Caco-2 (cell line): ENCODE measurements at regions not wholly inside any gene's neighbourhood (a gene's known extent, or its start where the extent isn't known, plus 50 kb on each side); places are given as distances from the start of the nearest gene placed in this dataset.

Source experiments
- BruUV-seq: library from RNA; stranded (reverse); fragments of 400-500 nt; replicated peaks from 2 replicates; lab custom pipeline; 2021; lab: Mats Ljungman, UMichigan
- CTCF ChIA-PET: fragments of 300-600 bp; sonication (Branson Sonifier 250); formaldehyde crosslinking; loops from one replicate; lab custom pipeline; 2022; ENCODE audit warnings: antibody characterized with exemption; lab: Charles Lee
- POLR2A ChIA-PET: fragments of 300-600 bp; sonication (Branson Sonifier 250); formaldehyde crosslinking; loops from one replicate; lab custom pipeline; 2022; ENCODE audit warnings: antibody characterized with exemption; lab: Charles Lee
- DNase-seq, 2 experiments: peaks; one replicate each; pipeline versions ENCODE4 v3.0.0 to v3.0.0-alpha.2; 2020 to 2022
- H3K27me3 ChIP-seq: replicated peaks from 2 replicates; pipeline ENCODE4 v1.6.0; 2011; ENCODE audit warnings: low read length; ENCODE audit not compliant: control insufficient read depth, insufficient read depth
- H3K36me3 ChIP-seq: 2 replicates; pipeline ENCODE4 v1.5.1; 2011; ENCODE audit warnings: low read length; ENCODE audit not compliant: control insufficient read depth, insufficient read depth
- H3K4me1 ChIP-seq: fragments of 250-450 bp; sonication (Bioruptor Pico); 2 replicates; pipeline ENCODE4 v1.5.1; 2020; ENCODE audit warnings: mild to moderate bottlenecking
- H3K4me3 ChIP-seq: 2 replicates; pipeline ENCODE4 v1.5.1; 2011; ENCODE audit warnings: low read depth, mild to moderate bottlenecking, control low read depth, low read length
- H3K9me3 ChIP-seq: fragments of 250-450 bp; sonication (Bioruptor Pico); 2 replicates; pipeline ENCODE4 v1.5.1; 2020; ENCODE audit warnings: mild to moderate bottlenecking, moderate library complexity
- H3K27ac Mint-ChIP-seq: one replicate; pipeline ENCODE4 v1.8.0; 2022; ENCODE audit warnings: mixed read lengths; ENCODE audit not compliant: unreplicated experiment
- H3K27me3 Mint-ChIP-seq: one replicate; pipeline ENCODE4 v1.8.0; 2022; ENCODE audit warnings: mixed read lengths; ENCODE audit not compliant: insufficient read depth, unreplicated experiment
- H3K36me3 Mint-ChIP-seq: one replicate; pipeline ENCODE4 v1.8.0; 2022; ENCODE audit warnings: mild to moderate bottlenecking, mixed read lengths; ENCODE audit not compliant: insufficient read depth, unreplicated experiment
- H3K4me1 Mint-ChIP-seq: one replicate; pipeline ENCODE4 v1.8.0; 2022; ENCODE audit warnings: low read depth, mixed read lengths; ENCODE audit not compliant: unreplicated experiment
- H3K4me3 Mint-ChIP-seq: one replicate; pipeline ENCODE4 v1.8.0; 2022; ENCODE audit warnings: mild to moderate bottlenecking, moderate library complexity, mixed read lengths; ENCODE audit not compliant: unreplicated experiment
- H3K9me3 Mint-ChIP-seq: one replicate; pipeline ENCODE4 v1.8.0; 2022; ENCODE audit warnings: mixed read lengths; ENCODE audit not compliant: unreplicated experiment
- CTCF ChIP-seq, 2 experiments: fragments of 200-600 bp in 1 of 2; IDR thresholded peaks; 1 replicate in 1 of 2; 2 replicates in 1 of 2; pipeline versions ENCODE4 v1.5.1 to v1.8.0; 2011 to 2022; ENCODE audit warnings: antibody characterized with exemption in 1 of 2, control low read depth in 1 of 2, inconsistent platforms in 1 of 2, low read depth in 1 of 2, low read length in 1 of 2, mild to moderate bottlenecking in 1 of 2, moderate library complexity in 1 of 2; ENCODE audit not compliant: insufficient read depth in 1 of 2, severe bottlenecking in 1 of 2, unreplicated experiment in 1 of 2
- intact Hi-C: fragments of 100-400 bp; cut with micrococcal nuclease; formaldehyde crosslinking; loops from one replicate; pipeline ENCODE4 v1.10.0; 2022; ENCODE audit not compliant: unreplicated experiment

DNA sequence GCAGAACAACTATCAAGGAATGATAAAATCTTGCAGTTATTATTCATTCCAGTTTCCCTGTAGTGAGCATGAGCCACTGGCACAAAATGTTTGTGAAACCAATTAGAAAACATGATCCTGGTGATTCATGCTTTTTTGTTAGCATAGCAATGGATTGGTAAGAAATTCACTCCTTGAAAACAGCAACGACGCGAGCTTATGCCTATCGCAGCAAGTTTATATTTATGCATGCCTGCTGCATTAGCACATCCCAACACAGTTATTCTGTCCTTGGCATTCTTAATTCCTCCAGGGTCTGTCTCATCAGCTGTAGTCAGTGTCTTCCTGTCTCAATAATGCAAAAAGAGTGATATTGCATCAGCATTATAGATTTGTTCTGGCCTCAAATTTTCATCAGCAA, 975.9 kb downstream of the STIM2 start:
- intact Hi-C loops = no loop called here
- DNase-seq = no peak
- Mint-ChIP-seq H3K9me3 (no peaks in the 10 kb centered on the region), H3K36me3 (no peaks in the 10 kb centered on the region), H3K27me3 (no peaks in the 10 kb centered on the region), H3K27ac (no peak overlapping the region), H3K4me3 (no peak overlapping the region), H3K4me1 (no peaks in the 10 kb centered on the region)
- Histone ChIP-seq H3K27me3 (no peaks in the 10 kb centered on the region), H3K9me3 (no peaks in the 10 kb centered on the region), H3K4me3 (no peak overlapping the region), H3K4me1 (no peaks in the 10 kb centered on the region), H3K36me3 (no peaks in the 10 kb centered on the region)
- no peak for TF ChIP-seq CTCF (IDR thresholded peaks at IDR 0.05; ENCODE audit: insufficient read depth in 1 of 2, low read depth in 1 of 2, low read length in 1 of 2, severe bottlenecking in 1 of 2, unreplicated experiment in 1 of 2)
- CTCF ChIA-PET = no interaction called here
- POLR2A ChIA-PET = no interaction called here
- BruUV-seq = no TSS peak

DNA sequence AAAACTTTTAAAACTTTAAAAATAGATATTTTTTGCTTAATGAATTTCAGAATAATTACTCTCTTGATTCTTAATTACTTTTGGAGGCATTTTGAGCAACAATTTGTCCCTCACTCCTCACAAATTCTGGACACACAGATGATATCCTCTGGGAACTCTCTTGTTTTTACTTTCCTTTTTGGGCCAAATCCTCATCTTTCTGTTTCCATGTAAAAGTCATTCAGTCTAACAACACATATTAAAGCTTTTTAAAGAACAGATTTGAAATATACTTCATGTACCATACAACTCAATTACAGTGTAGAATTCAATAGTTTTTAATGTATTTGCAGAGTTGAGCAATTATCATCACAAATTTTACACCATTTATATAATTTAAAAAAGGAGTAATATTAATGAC, 983.1 kb downstream of the STIM2 start:
- Mint-ChIP-seq H3K4me1 (no peaks in the 10 kb centered on the region), H3K4me3 (no peak overlapping the region), H3K27ac (no peak overlapping the region), H3K9me3 (no peaks in the 10 kb centered on the region), H3K27me3 (no peaks in the 10 kb centered on the region), H3K36me3 (no peaks in the 10 kb centered on the region)
- Histone ChIP-seq H3K4me3 (no peak overlapping the region), H3K36me3 (no peaks in the 10 kb centered on the region), H3K4me1 (no peaks in the 10 kb centered on the region), H3K9me3 (no peaks in the 10 kb centered on the region), H3K27me3 (no peaks in the 10 kb centered on the region)
- TF ChIP-seq CTCF (IDR thresholded peaks at IDR 0.05; ENCODE audit: insufficient read depth in 1 of 2, low read depth in 1 of 2, low read length in 1 of 2, severe bottlenecking in 1 of 2, unreplicated experiment in 1 of 2) = no peak
- CTCF ChIA-PET = no interaction called here
- no TSS peak for BruUV-seq
- POLR2A ChIA-PET = no interaction called here
- intact Hi-C loops = loop anchor here (10.0 kb wide), 1 partner anchor 159 kb away; no protein-coding TSS in a partner anchor
- DNase-seq = no peak

GRCh38 chr4:27844376-27844775, 983.7 kb downstream of the STIM2 start:
- ChIA-PET CTCF (no interaction called here), POLR2A (no interaction called here)
- intact Hi-C loops = loop anchor here (10.0 kb wide), 1 partner anchor 160 kb away; no protein-coding TSS in a partner anchor
- no peak overlapping the region for H3K4me3 Mint-ChIP-seq
- Histone ChIP-seq H3K36me3 (no peaks in the 10 kb centered on the region), H3K4me3 (no peak overlapping the region), H3K9me3 (no peaks in the 10 kb centered on the region), H3K4me1 (no peaks in the 10 kb centered on the region), H3K27me3 (no peaks in the 10 kb centered on the region)
- TF ChIP-seq CTCF (IDR thresholded peaks at IDR 0.05; ENCODE audit: insufficient read depth in 1 of 2, low read depth in 1 of 2, low read length in 1 of 2, severe bottlenecking in 1 of 2, unreplicated experiment in 1 of 2) = no peak
- no peaks in the 10 kb centered on the region for H3K27me3 Mint-ChIP-seq
- no peaks in the 10 kb centered on the region for H3K4me1 Mint-ChIP-seq
- H3K27ac Mint-ChIP-seq = no peak overlapping the region
- no peaks in the 10 kb centered on the region for H3K9me3 Mint-ChIP-seq
- BruUV-seq = no TSS peak
- no peak for DNase-seq
- H3K36me3 Mint-ChIP-seq = no peaks in the 10 kb centered on the region
